Keratinocyte (primary cell): ENCODE measurements at regions not wholly inside any gene's neighbourhood (a gene's known extent, or its start where the extent isn't known, plus 50 kb on each side); places are given as distances from the start of the nearest gene placed in this dataset.

ENCODE experiments used
- DNase-seq: peaks from one replicate; pipeline ENCODE4 v3.0.0-alpha.2; 2011; ENCODE audit warnings: low read depth, missing footprints, low spot score
- FAIRE-seq: peaks from 2 replicates; lab custom pipeline; 2011; peaks lifted over from hg19 to GRCh38; lab: Jason Lieb, UNC
- H2AFZ ChIP-seq: 2 replicates; pipeline ENCODE4 v1.6.0; 2012; ENCODE audit warnings: low read length, control low read depth, inconsistent platforms; ENCODE audit not compliant: control insufficient read depth
- H3K27ac ChIP-seq: 2 replicates; pipeline ENCODE4 v1.5.1; 2011; ENCODE audit warnings: low read length; ENCODE audit not compliant: control insufficient read depth, insufficient read depth
- H3K27me3 ChIP-seq: 3 replicates; pipeline ENCODE4 v1.6.0; 2011; ENCODE audit warnings: low read length; ENCODE audit not compliant: control insufficient read depth, insufficient read depth; ENCODE audit errors: extremely low read depth
- H3K36me3 ChIP-seq, 2 experiments: 2 replicates in 1 of 2; 3 replicates in 1 of 2; pipeline ENCODE4 v1.5.1; 2011; ENCODE audit warnings: low read length in 2 of 2, mild to moderate bottlenecking in 1 of 2; ENCODE audit not compliant: control insufficient read depth in 2 of 2, insufficient read depth in 2 of 2; ENCODE audit errors: extremely low read depth in 1 of 2
- H3K4me1 ChIP-seq: 3 replicates; pipeline ENCODE4 v1.5.1; 2011; ENCODE audit warnings: low read length; ENCODE audit not compliant: control insufficient read depth, insufficient read depth; ENCODE audit errors: extremely low read depth
- H3K4me2 ChIP-seq: 3 replicates; pipeline ENCODE4 v1.6.0; 2011; ENCODE audit warnings: low read depth, low read length; ENCODE audit not compliant: control insufficient read depth, insufficient read depth; ENCODE audit errors: extremely low read depth
- H3K4me3 ChIP-seq, 3 experiments: fragments of 200-600 bp in 1 of 3; sonication (generic) in 1 of 3; 2 replicates in 2 of 3; 3 replicates in 1 of 3; pipeline ENCODE4 v1.5.1; 2011 to 2016; ENCODE audit warnings: low read length in 3 of 3, mild to moderate bottlenecking in 3 of 3, control low read depth in 2 of 3, inconsistent platforms in 1 of 3, low read depth in 1 of 3, mixed read lengths in 1 of 3, mixed run types in 1 of 3, moderate library complexity in 1 of 3; ENCODE audit not compliant: control insufficient read depth in 2 of 3, insufficient read depth in 2 of 3; ENCODE audit errors: extremely low read depth in 1 of 3
- H3K79me2 ChIP-seq: 2 replicates; pipeline ENCODE4 v1.6.0; 2012; ENCODE audit warnings: low read length; ENCODE audit not compliant: control insufficient read depth, insufficient read depth
- H3K9ac ChIP-seq: 3 replicates; pipeline ENCODE4 v1.6.0; 2011; ENCODE audit warnings: low read length; ENCODE audit not compliant: control insufficient read depth, insufficient read depth; ENCODE audit errors: extremely low read depth
- H3K9me1 ChIP-seq: 3 replicates; pipeline ENCODE4 v1.6.0; 2011; ENCODE audit warnings: low read length; ENCODE audit not compliant: control insufficient read depth, insufficient read depth; ENCODE audit errors: extremely low read depth
- H3K9me3 ChIP-seq: 2 replicates; pipeline ENCODE4 v1.5.1; 2012; ENCODE audit warnings: low read depth, low read length; ENCODE audit not compliant: control insufficient read depth
- H4K20me1 ChIP-seq: 3 replicates; pipeline ENCODE4 v1.6.0; 2011; ENCODE audit warnings: low read length; ENCODE audit not compliant: control insufficient read depth, insufficient read depth; ENCODE audit errors: extremely low read depth
- EZH2 ChIP-seq: IDR thresholded peaks from one replicate; pipeline ENCODE4 v1.6.1; 2012; ENCODE audit warnings: inconsistent platforms, mild to moderate bottlenecking, low read length, moderate library complexity
- dilution Hi-C: fragments of 300-500 bp; cut with MboI; formaldehyde crosslinking; loops from one replicate; pipeline ENCODE4 v1.7.0; 2020; ENCODE audit warnings: low sequenced_read_pairs; ENCODE audit not compliant: extremely low pct_ligation_motif_present
- TF ChIP-seq, protein P1 (sequence below), 3 experiments: IDR thresholded peaks in 1 of 3; conservative IDR thresholded peaks in 1 of 3; optimal IDR thresholded peaks in 1 of 3; 2 replicates in 2 of 3; 3 replicates in 1 of 3; pipeline versions ENCODE3 to v1.5.1; 2011; ENCODE audit warnings: low read length in 3 of 3, mild to moderate bottlenecking in 3 of 3, moderate library complexity in 2 of 3, control low read depth in 1 of 3, inconsistent platforms in 1 of 3; ENCODE audit not compliant: insufficient read depth in 2 of 3; ENCODE audit errors: extremely low read depth in 1 of 3

GRCh38 chr11:87719326-87720073 lies 455.7 kb downstream of the RAB38 start:
- H3K27ac ChIP-seq, result no peak overlapping the region
- FAIRE-seq (no peak), DNase-seq (no peak)
- H3K4me2 ChIP-seq, result no peak overlapping the region
- no peaks in the 10 kb centered on the region for H3K4me1 ChIP-seq
- H4K20me1 ChIP-seq, result no peaks in the 10 kb centered on the region
- H3K9ac ChIP-seq, result no peak overlapping the region
- H3K9me1 ChIP-seq, result no peaks in the 10 kb centered on the region
- no peak overlapping the region for H3K4me3 ChIP-seq
- no peak overlapping the region for H2AFZ ChIP-seq
- no peaks in the 10 kb centered on the region for H3K79me2 ChIP-seq
- dilution Hi-C loops, result no loop called here
- no peaks in the 10 kb centered on the region for H3K36me3 ChIP-seq
- TF ChIP-seq, protein P1, sequence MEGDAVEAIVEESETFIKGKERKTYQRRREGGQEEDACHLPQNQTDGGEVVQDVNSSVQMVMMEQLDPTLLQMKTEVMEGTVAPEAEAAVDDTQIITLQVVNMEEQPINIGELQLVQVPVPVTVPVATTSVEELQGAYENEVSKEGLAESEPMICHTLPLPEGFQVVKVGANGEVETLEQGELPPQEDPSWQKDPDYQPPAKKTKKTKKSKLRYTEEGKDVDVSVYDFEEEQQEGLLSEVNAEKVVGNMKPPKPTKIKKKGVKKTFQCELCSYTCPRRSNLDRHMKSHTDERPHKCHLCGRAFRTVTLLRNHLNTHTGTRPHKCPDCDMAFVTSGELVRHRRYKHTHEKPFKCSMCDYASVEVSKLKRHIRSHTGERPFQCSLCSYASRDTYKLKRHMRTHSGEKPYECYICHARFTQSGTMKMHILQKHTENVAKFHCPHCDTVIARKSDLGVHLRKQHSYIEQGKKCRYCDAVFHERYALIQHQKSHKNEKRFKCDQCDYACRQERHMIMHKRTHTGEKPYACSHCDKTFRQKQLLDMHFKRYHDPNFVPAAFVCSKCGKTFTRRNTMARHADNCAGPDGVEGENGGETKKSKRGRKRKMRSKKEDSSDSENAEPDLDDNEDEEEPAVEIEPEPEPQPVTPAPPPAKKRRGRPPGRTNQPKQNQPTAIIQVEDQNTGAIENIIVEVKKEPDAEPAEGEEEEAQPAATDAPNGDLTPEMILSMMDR (optimal IDR thresholded peaks at IDR 0.05 in 1 of 3, IDR thresholded peaks at IDR 0.05 in 1 of 3, conservative IDR thresholded peaks at IDR 0.05 in 1 of 3; ENCODE audit: extremely low read depth in 1 of 3, insufficient read depth in 2 of 3, low read length in 3 of 3), result no peak
- TF ChIP-seq EZH2, result no peak
- H3K9me3 ChIP-seq, result no peaks in the 10 kb centered on the region
- no peaks in the 10 kb centered on the region for H3K27me3 ChIP-seq

- DNase-seq (no peak), FAIRE-seq (no peak)
- Histone ChIP-seq H4K20me1 (no peaks in the 10 kb centered on the region), H3K4me1 (no peaks in the 10 kb centered on the region), H3K4me2 (no peak overlapping the region), H2AFZ (no peak overlapping the region), H3K9ac (no peak overlapping the region), H3K27ac (no peak overlapping the region), H3K9me1 (no peaks in the 10 kb centered on the region), H3K36me3 (no peaks in the 10 kb centered on the region), H3K9me3 (no peaks in the 10 kb centered on the region), H3K79me2 (no peaks in the 10 kb centered on the region), H3K27me3 (no peaks in the 10 kb centered on the region), H3K4me3 (no peak overlapping the region)
- dilution Hi-C loops, result no loop called here
- no peak for TF ChIP-seq EZH2
- TF ChIP-seq, protein P1 (optimal IDR thresholded peaks at IDR 0.05 in 1 of 3, IDR thresholded peaks at IDR 0.05 in 1 of 3, conservative IDR thresholded peaks at IDR 0.05 in 1 of 3; ENCODE audit: extremely low read depth in 1 of 3, insufficient read depth in 2 of 3, low read length in 3 of 3), result no peak
Measured at GRCh38 chr11:87712802-87713202, 462.4 kb downstream of the RAB38 start.
